Thoracic aorta (tissue), 2 donors: ENCODE measurements at regions not wholly inside any gene's neighbourhood (a gene's known extent, or its start where the extent isn't known, plus 50 kb on each side); places are given as distances from the start of the nearest gene placed in this dataset.

ENCODE experiments used
- ATAC-seq: fragments of 150-250 bp; one replicate; pipeline ENCODE4 v1.8.0; 2017; ENCODE audit warnings: low read depth; ENCODE audit not compliant: insufficient number of reproducible peaks, low FRiP score
- DNase-seq: peaks from one replicate; pipeline ENCODE4 v3.0.0-alpha.2; 2020; ENCODE audit warnings: low spot score
- H3K27ac ChIP-seq, 2 donors: fragments of 200-600 bp; sonication (generic); 1 replicate in 1 of 2; 2 replicates in 1 of 2; pipeline ENCODE4 v1.5.1; 2016; ENCODE audit warnings: mild to moderate bottlenecking in 2 of 2, moderate library complexity in 2 of 2
- H3K27me3 ChIP-seq: fragments of 200-600 bp; sonication (generic); replicated peaks from 2 replicates; pipeline ENCODE4 v1.6.0; 2016; ENCODE audit warnings: mild to moderate bottlenecking; ENCODE audit not compliant: insufficient read depth
- H3K36me3 ChIP-seq: fragments of 200-600 bp; sonication (generic); one replicate; pipeline ENCODE4 v1.5.1; 2016
- H3K4me1 ChIP-seq, 2 donors: fragments of 200-600 bp; sonication (generic); 1 replicate in 1 of 2; 2 replicates in 1 of 2; pipeline versions ENCODE4 v1.5.1 to v1.6.0; 2016; ENCODE audit warnings: low read depth in 2 of 2, mild to moderate bottlenecking in 1 of 2; ENCODE audit not compliant: control insufficient read depth in 1 of 2
- H3K4me3 ChIP-seq: fragments of 200-600 bp; sonication (generic); 2 replicates; pipeline ENCODE4 v1.5.1; 2016; ENCODE audit warnings: mild to moderate bottlenecking
- H3K9me3 ChIP-seq: fragments of 200-600 bp; sonication (generic); 2 replicates; pipeline ENCODE4 v1.5.1; 2016
- TF ChIP-seq, protein P1 (sequence below): fragments of 200-600 bp; sonication (generic); IDR thresholded peaks from one replicate; pipeline ENCODE4 v1.5.1; 2019; ENCODE audit warnings: antibody characterized with exemption

DNA sequence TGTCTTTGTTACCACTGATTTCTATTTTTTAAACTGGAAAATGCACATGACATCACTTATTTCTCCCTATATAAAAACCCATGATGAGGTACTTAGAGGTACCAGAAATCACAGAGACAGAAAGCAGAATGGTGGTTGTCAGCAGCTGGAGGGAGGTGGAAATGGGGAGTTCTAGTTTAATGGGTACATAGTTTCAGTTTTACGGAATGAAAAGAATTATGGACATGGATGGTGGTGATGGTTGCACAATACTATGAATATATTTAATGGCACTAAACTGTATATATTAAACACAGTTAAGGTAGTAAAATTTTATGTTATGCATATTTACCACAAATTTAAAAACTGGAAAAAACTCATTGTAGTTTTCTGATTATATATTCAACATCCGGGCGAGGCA is 50.5 kb upstream of the CPEB4 start:
- no peaks in the 10 kb centered on the region for H3K27me3 ChIP-seq
- DNase-seq (no peak), ATAC-seq (no peak)
- H3K9me3 ChIP-seq: no peaks in the 10 kb centered on the region
- H3K4me1 ChIP-seq: peaks cover 5 to 13% of the 10 kb centered on the region in 2 donors
- no peak overlapping the region for H3K4me3 ChIP-seq
- no peak overlapping the region for H3K27ac ChIP-seq
- TF ChIP-seq, protein P1, sequence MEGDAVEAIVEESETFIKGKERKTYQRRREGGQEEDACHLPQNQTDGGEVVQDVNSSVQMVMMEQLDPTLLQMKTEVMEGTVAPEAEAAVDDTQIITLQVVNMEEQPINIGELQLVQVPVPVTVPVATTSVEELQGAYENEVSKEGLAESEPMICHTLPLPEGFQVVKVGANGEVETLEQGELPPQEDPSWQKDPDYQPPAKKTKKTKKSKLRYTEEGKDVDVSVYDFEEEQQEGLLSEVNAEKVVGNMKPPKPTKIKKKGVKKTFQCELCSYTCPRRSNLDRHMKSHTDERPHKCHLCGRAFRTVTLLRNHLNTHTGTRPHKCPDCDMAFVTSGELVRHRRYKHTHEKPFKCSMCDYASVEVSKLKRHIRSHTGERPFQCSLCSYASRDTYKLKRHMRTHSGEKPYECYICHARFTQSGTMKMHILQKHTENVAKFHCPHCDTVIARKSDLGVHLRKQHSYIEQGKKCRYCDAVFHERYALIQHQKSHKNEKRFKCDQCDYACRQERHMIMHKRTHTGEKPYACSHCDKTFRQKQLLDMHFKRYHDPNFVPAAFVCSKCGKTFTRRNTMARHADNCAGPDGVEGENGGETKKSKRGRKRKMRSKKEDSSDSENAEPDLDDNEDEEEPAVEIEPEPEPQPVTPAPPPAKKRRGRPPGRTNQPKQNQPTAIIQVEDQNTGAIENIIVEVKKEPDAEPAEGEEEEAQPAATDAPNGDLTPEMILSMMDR: no peak
- H3K36me3 ChIP-seq: no peaks in the 10 kb centered on the region
